Fibroblast of pulmonary artery (primary cell): ENCODE measurements at regions not wholly inside any gene's neighbourhood (a gene's known extent, or its start where the extent isn't known, plus 50 kb on each side); places are given as distances from the start of the nearest gene placed in this dataset.
"Not testable (repeated sequence)": the region's sequence is repeated elsewhere in the genome, so short reads cannot be mapped to it uniquely, and the experiment has no call there.

Experiments
- DNase-seq: peaks from one replicate; pipeline ENCODE4 v3.0.0-alpha.2; 2010; ENCODE audit warnings: low read depth
- H3K4me3 ChIP-seq: replicated peaks from 2 replicates; pipeline ENCODE4 v1.5.1; 2011; ENCODE audit warnings: low read depth, mild to moderate bottlenecking, control low read depth, low read length, moderate library complexity
- TF ChIP-seq, protein P1 (sequence below): IDR thresholded peaks from 2 replicates; pipeline ENCODE4 v1.5.1; 2011; ENCODE audit warnings: mild to moderate bottlenecking, control low read depth, low read length, inconsistent platforms; ENCODE audit errors: missing control alignments

DNA sequence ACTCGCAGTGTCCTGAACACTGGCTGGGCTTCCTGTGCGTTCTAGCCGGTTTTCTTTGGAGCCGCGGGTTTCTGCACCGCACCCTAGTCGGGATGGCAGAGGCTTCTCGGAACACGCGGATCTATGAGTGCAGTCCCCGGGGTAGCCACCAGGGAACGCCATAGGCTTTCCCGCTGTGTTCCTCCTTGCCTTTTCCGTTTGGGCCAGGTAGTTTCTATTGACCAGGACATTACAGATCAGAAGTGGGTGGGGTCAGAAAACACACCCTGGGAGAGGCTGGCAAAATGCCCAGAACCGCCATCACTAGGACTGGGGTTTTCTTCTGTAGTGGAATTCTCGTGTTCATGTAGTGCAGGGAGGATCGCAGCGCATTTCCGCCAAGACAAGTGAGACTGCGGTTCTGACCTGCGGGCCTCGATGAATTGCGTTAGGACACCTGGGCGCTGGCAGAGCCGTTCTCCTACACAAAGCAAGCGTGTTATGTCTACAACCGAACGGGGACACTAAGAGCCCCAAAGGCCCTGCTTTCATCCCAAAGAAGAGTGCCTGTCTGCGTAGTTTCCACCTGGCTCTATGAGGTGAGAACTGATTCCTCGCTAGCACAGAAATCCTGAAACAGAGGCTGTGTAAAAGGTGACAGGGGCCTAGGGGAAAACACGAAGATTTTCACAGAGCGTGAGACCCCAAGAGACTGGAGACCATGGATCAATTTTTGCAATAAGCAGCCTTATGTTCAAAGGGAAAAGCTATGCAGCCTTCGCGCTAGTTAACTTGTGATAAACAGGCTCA, 121.5 kb downstream of the PPIAL4G start:
- not testable (repeated sequence) for DNase-seq

DNA sequence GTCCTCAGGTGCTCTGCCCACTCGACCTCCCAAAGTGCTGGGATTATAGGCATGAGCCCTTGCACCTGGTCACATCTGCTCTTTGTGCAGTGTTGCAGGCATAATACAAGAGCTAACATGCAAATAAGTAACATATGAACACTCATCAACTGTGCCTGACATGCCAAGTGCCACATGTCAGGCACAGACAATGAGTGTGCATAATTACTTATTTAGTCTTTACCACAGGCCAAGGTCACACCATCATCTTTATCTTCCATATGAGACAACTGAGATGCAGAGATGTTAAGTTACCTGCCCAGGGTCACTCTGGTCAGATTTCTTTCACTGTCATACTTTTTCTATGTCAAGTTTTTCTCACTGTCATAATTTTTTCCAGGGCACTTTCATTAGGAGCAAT, 126.1 kb downstream of the PPIAL4G start:
- TF ChIP-seq, protein P1, sequence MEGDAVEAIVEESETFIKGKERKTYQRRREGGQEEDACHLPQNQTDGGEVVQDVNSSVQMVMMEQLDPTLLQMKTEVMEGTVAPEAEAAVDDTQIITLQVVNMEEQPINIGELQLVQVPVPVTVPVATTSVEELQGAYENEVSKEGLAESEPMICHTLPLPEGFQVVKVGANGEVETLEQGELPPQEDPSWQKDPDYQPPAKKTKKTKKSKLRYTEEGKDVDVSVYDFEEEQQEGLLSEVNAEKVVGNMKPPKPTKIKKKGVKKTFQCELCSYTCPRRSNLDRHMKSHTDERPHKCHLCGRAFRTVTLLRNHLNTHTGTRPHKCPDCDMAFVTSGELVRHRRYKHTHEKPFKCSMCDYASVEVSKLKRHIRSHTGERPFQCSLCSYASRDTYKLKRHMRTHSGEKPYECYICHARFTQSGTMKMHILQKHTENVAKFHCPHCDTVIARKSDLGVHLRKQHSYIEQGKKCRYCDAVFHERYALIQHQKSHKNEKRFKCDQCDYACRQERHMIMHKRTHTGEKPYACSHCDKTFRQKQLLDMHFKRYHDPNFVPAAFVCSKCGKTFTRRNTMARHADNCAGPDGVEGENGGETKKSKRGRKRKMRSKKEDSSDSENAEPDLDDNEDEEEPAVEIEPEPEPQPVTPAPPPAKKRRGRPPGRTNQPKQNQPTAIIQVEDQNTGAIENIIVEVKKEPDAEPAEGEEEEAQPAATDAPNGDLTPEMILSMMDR, result no peak
- H3K4me3 ChIP-seq, result no peak overlapping the region

More for the DNA sequence above, 121.5 kb downstream of the PPIAL4G start:
- TF ChIP-seq, protein P1, result peak; percentile 36
- H3K4me3 ChIP-seq, result peak overlapping the region; percentile 27

DNA sequence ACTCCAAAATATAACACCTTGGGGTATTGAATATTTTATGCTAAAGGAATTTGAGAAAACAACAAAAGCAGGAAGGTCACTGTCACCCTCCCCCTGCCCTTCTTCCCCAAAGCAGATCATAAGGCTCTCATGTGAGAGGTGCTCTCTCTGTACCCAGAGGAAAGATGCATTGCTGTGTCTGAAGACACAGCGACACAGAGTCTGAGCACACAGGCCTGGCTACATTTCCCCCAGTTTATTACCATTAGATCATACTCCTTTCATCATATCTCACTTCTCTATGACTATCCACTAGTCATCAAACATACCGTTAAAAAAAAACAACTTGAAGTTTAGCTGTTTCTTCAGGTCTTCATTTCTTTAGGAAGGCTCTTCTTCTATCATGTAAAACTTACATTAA, 127.1 kb downstream of the PPIAL4G start:
- no peak for DNase-seq
- TF ChIP-seq, protein P1, result no peak
- no peak overlapping the region for H3K4me3 ChIP-seq

More for the DNA sequence above, 126.1 kb downstream of the PPIAL4G start:
- no peak for DNase-seq

DNA sequence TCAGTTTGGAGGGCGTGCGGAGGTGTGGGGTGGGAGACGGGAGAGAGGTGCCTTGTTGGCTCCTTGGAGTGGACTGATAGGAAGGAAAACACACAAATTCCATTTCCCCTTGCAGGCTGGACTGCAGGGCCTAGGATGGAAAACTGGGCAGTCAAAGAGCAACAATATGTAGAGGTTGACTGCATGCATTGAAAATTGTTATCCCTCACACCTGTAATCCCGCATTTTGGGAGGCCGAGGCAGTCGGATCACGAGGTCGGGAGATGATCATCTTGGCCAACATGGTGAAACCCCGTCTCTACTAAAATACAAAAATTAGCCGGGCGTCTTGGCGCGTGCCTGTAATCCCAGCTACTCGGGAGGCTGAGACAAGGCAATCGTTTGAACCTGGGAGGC, 128.2 kb downstream of the PPIAL4G start:
- no peak for DNase-seq
- H3K4me3 ChIP-seq, result no peak overlapping the region
- TF ChIP-seq, protein P1, result no peak

DNA sequence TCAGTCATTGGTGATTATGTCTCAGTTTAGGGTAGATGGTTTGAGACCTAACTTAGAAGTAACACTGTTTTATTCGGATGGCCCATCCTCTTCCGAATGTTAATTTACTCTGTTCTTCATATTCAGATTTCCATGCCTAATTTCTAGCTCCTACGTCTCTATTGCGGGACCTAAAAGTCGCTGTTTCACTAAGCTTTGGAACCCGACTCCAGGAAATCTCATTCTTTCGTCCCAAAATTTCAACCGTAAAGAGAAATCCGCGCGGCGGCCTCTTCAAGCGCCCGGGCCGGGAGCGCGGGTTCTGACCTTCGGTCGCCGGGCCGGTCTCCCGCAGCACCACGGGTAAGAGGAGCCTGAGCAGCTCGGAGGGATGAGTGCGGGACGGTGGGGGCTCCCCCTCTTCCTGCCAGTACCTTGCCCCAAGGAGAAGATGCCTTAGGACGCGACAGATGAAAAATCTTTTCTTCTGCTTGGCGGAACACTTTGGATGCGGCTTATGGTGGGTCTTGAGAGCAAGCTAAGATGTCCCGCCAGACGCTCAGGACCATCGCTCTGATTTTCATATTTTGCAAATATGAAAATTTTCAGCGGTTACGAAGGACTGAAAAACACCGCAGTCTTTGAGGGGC, 128.7 kb downstream of the PPIAL4G start:
- H3K4me3 ChIP-seq, result no peak overlapping the region
- TF ChIP-seq, protein P1, result no peak
- DNase-seq, result no peak

DNA sequence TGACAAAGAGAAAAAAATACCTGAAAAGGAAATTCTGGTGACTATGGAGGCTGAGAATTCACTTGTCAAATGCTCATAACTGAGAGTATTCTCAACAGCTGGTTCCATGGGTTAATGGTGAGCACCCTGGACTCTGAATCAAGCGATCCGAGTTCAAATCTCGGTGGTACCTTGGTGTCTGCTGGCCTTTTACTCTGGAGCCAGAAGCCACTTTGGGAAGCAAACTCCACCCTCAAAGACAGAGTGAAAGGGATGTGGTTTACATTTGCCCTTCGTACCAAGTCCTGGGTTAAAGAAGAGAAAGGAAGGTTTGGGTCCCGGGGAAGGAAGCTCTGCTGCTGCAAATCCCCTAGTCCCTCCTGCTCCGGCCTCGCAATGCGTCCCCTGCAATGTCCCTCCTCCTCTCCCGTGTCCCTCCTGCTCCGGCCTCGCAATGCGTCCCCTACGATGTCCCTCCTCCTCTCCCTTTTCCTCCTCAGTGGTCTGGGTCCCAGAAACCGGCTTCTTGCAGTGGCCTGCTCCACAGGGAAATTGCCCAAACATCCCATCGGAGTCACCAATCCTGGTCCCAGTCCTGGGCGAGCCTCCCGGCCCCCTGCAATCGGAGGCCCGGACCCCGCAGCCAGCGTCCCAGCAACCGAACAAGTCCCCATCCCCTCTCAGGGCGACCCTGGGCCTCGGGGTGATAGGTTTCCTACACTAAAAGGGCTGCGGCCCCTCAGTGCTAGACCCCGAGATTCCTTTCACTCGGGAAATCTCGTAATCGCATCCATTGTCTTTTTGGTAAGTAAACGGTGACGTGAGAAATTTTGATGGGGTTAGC, 129.4 kb downstream of the PPIAL4G start:
- TF ChIP-seq, protein P1, result no peak
- peak; percentile 71 for DNase-seq
- H3K4me3 ChIP-seq, result no peak overlapping the region
